ENCODE measurements at regions not wholly inside any gene's neighbourhood (a gene's known extent, or its start where the extent isn't known, plus 50 kb on each side); places are given as distances from the start of the nearest gene placed in this dataset.

DNA sequence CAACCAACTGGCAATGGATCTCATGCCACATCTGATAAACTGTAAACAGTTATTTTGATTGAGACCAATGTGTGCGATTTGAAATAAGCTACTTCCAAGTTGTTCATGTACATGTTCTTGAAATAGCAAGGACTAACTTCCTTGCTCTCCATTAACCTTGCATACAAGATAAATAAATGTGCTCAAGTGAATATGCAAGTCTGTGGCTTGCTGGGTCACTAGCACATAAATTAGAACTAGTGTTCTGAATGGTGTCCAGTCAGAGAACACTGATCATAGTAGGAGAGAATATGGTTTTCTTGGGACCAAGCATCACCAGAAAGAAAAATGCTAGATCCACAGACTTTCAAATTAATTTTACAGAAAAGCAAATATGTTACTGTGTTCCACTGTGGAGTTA, 640.0 kb upstream of the CCDC54 start:
- no peak for DNase-seq

DNA sequence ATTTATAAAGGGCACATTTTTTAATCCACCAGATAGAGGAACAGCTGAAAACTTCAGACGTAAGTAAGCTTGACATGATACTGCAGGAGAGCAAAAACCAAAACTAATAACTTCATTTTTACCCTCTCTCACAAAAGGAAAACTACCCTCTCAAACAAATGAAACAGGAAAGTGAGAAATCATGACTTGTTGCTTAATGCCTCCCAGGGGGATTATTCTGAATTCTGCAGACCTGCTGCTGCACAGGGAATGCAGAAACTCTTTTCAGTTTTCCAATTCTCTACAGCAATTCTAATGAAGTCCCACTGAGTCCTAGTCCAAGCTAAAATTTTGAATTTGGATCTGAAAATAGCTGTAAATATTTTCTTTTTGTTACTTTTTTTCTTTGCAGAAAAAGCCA, 637.1 kb upstream of the CCDC54 start:
- DNase-seq: no peak

DNA sequence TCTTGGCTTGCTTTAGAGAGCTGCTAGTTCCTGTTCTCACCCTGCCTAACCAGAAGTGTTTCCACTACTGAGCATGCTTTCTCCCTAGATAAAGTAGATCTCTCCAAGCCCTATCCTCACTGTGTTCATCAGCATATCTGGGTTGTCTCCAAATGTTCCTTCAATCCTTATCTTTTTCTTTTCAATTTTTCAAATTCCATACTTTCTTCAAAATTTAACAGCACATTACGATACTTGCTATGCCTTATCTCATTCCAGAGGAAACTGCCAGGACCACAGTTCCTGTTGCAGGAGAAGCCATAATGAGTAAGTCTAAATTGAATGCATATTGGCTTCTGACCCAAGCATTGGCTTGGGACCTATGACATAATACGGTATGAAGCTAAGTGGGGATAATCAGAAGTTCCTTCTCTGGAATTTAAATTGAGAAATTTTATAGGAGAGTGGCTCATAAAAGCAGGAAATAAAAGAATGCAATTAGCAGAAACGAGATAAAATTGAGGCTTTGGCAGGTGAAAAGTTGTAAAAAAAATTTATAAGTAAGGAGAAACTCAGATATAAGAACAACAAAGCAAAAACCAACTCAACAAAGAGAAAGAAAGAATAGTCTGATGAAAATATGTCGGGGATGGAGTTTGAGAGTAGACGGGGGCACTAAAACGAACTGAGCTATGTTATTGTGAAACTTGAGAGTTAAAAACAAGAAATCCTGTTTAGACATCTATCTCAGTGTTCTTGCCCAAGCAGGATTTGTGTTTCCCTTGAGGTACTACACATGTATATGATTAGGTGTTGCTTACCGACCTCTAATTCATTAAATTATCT, 631.7 kb upstream of the CCDC54 start:
- no peak for DNase-seq

DNA sequence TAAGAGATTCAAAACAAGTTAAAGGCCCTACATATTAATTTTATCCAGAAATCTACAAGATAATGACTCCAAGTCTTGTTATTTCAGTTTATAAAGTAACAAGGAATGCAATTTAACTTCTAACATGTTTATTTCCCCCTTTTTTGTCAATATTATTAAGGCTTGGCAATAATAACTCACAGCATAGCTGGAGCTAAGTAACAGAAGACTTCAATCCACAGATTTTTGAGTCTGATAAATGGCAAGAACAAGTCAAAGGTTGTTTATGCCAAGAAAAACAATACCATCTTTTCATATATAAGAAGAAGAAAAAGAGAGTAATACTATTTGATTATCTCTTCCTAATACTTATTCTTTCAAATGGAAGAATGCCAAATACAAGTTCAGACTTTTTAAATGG, 631.0 kb upstream of the CCDC54 start:
- no peak for DNase-seq

DNA sequence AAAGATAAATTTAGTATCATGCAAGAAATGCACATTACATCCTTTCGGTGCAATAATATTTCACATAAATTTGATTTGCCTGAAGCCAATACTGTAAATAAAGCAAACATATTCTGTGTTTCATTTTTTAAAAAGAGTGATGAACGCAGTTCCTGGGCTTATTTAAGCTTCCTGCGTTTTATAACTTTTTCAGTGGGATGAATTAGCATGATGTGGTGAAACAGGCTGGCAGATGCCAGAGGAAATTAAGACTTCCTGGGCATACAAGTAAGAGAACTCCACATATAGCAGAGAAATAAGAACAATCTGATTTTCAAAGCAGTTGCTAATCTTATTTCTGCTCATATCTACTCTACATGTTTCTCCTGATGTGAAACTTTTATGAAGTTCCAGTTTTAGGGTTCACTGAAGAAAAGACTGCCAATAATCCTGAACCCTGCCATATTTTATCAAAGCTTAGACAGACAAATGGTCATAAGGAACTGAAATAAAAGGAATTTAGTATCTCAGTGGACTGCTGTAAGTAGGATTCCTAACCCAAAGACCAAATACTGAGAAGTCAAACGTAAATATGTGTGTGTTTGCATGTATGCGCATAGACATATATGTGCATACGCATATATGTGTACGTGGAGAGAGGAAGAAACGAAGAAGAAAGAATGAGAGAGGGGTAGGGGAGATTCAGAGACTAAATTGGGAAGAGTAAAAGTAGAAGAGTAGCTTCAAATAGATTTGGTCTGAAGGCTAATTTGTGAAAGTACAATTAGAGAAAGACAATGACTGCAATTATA, 628.6 kb upstream of the CCDC54 start:
- no peak for DNase-seq

DNA sequence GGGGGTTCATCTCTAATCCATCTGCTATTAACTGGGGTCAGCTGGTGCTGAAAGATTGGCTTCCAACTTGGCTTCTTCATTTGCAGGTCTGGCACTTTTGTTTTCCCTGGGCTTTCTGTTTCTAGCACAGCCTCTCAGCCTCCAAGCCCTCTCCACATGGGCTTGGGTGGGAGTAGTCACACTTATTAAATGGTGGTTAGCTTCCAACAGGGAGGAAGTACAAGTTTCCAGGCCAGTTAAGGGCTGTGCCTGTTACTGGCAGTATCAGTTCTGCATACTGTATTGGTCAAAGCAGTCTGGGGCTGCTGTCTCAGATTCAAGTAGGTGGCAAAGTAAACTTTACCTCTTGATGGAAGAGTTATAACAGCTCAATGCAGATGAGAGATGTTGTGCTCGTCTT, 627.1 kb upstream of the CCDC54 start:
- no peak for DNase-seq

DNA sequence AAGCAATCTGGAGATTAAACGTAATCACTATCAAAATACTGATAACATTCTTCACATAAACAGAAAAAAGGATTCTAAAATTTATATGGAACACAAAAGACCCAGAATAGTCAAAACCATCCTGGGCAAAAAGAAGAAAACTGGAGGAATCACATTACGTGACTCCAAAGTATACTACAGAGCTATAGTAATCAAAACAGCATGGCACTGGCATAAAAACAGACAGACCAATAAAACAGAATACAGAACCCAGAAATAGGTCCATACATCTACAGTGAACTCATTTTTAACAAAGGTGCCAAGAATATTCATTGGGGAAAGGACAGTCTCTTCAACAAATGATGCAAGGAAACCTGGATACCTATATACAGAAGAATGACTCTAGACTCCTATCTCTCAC, 621.9 kb upstream of the CCDC54 start:
- no peak for DNase-seq

DNA sequence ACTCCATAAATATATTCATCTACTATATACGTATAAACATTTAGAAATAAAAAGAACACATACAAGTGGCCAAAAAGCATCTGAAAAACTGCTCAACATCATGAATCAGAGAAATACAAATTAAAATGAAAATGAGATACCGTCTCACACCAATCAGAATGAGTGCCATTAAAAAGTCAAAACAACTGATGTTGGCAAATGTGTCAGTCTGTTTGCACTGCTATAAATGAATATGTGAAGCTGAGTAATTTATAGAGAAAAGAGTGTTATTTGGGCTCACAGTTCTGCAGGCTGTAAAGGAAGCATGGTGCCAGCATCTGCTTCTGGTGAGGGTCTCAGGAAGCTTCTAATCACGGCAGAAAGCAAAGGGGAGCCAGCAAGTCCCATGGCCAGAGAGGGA, 620.3 kb upstream of the CCDC54 start:
- DNase-seq: no peak

DNA sequence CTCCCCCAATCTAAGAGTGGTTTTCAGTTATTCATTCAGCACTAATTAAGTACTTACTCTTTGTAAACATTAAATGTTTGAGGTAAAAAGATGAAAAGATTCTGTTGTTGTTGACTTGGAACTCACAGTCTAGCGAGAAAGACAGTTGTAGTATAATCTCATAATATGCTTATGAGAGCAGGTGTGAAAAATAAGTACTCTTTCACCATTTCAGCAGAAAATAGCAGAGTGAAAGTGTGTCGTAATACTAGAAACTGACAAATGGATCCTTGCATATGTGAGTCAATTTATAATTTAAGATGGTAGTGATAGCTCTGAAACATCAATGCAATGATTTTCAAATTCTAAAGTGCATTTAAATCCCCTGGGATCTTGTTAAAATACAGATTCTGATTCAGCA, 618.8 kb upstream of the CCDC54 start:
- no peak for DNase-seq

DNA sequence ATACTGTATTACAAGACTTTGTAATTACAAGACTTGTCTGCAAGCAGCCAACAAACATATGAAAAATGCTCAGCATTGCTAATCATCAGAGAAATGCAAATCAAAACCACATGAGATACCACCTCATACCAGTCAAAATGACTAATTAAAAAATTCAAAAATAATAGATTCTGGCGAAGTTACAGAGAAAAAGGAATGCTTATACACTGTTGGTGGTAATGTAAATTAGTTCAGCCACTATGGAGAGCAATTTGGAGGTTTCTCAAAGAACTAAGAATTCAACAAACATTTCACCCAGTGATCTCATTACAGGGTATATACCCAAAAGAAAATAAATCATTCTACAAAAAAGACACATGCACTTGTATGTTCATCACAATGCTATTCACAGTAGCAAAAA, 617.5 kb upstream of the CCDC54 start:
- no peak for DNase-seq

DNA sequence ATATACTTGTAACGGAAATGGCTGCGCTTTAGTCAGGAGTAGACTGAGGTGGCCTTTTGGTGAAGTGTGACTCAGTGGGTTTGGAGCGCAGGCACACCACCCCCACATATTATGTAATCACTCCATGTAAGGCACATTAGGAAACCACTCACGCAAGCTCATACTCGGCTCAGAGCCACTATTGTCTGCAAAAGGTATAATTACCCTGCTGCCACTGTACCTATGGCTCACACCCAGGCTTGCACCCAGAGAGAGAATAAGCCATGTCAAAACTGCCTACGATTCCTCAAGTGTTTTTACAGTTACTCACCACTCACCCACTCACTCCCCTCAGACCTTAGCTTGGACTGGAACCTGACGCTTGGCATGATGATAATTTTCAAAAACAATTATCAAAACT, 611.9 kb upstream of the CCDC54 start:
- no peak for DNase-seq

DNA sequence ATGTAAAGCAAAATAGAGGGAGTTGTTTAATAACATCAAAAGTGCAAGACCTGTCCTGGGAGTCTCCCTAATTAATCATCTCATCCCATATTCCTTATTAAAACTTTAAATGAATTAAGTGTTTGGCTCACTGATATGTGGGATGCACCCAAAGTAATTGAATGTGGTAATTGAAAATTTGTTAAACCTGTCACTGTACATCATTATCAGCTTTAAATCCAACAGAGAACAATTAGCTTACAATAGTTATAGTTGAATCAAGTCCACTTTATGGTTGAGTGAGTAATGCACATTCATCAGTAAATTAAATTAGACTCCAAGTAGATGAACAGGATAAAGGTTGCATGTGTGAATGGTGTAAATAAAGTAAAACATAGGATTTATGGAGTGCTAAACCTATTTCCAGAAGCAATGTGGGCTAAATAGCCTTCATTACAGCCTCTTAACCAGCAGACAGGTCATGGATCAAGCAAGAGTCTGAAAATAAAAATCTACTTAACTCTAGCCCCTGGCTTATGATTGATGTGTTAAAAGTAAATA, 608.2 kb upstream of the CCDC54 start:
- no peak for DNase-seq

DNA sequence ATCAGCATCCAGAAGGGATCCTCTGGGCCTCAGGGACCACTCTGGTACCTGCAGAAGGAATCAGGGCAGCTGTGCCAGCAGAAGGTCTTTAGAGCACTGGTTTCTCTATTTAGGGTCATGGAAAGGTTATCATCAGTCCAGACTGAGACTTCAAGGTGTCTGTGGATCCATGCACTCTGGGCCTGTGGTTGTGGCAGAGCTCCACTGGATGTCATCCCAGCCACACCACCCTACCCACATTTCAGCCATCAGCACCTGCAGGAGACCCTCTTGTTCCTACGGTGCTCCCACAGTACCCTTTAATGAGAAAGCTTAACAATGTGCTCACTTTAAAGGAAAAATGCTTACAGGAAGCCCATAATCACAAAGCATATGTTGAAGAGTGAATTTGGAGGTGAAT, 603.4 kb upstream of the CCDC54 start:
- no peak for DNase-seq

DNA sequence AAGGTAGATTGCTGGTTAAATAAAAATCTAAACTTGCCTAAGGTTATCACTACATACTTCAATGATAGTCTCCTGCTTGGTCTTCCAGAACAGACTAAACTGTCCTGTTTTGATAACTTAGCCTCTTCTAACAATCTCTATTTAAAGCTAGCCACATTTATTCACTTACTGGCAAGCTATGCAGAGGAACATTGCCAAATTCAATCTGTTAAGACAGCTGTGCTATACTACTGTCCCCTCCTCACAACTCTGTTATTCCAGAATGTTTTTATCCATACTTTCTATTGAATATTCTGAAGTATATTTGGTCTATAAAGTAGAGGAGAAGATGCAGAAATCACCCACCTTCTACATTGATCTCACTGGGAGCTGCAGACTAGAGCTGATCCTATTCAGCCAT, 594.0 kb upstream of the CCDC54 start:
- no peak for DNase-seq

DNA sequence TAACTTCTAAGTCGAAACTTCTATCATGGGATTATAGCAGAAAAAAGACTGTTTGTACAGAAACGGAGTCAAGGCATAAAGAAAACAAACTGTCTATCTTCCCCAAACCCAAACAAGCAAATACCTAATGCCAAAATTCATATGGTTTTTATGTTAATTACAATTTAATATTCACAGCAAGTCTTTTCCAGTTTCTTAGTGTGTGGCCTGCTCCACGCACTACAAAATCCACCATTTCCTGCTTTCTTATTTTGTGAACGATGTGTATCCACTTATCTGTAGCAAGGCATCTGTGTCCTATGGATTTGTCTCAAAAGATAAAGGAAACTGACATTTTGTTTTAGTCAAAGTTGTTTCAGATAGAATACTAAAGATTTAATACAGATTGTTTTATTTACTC, 588.0 kb upstream of the CCDC54 start:
- no peak for DNase-seq

DNA sequence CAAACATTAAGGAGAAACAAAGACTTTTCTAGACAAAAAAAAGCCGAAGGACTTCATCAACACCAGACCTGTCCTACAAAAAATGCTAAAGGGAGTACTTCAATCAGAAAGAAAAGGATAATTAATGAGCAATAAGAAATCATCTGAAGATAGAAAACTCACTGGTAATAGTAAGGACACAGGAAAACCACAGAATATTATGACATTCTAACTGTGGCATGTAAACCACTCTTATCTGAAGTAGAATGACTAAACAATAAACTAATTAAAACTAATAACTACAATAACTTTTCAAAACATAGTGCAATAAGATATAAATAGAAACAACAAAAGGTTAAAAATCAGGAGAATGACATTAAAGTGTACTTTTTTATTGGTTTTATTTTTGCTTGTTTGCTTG, 584.5 kb upstream of the CCDC54 start:
- DNase-seq: no peak

DNA sequence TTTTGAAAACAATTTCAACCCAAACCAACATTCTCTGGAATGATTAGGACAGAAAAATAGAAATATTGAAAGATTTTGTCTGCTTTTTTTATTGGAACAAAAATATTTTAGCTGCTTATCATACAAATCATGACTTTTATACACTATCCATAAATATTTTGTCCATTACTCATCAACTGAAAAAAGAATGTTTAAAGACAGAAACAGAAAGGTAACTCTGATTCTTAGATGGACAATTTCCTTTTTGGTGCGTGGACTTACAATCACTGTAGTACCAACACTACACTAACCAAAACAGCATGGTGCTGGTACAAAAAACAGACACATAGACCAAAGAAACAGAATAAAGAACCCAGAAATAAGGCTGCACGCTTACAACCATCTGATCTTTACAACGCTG, 582.8 kb upstream of the CCDC54 start:
- DNase-seq: no peak

DNA sequence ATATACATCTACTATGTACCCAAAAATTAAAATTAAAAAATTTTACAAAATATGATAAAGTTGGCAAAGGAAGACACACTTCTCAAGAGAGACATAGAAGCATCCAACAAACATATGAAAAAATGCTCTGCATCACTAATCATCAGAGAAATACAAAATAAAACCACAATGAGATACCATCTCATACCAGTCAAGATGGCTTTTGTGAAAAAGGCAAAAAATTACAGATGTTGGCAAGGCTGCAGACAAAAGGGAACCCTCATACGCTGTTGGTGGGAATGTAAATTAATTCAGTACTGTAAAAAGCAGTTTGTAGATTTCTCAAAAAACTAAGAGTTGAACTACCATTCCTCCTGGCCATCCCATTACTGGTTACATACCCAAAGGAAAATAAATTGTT, 581.7 kb upstream of the CCDC54 start:
- no peak for DNase-seq

DNA sequence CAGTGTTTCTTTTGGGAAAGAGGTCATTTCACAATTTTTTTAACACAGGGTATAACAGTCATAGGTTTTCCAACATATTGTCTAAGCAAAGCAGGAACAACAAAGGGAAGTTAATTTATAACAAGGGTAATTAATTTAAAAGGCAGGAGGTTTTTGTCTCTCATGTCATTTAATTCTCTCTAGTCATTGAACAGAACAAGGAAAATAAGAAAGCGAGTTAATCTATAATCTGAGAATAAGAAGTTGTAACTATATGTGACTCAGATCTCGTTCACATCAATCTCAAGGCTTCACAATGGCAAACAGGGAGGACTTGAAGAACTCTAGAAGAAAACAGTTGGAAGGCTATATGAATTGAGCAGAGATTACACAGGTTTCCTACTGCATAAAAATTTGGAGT, 579.8 kb upstream of the CCDC54 start:
- no peak for DNase-seq

DNA sequence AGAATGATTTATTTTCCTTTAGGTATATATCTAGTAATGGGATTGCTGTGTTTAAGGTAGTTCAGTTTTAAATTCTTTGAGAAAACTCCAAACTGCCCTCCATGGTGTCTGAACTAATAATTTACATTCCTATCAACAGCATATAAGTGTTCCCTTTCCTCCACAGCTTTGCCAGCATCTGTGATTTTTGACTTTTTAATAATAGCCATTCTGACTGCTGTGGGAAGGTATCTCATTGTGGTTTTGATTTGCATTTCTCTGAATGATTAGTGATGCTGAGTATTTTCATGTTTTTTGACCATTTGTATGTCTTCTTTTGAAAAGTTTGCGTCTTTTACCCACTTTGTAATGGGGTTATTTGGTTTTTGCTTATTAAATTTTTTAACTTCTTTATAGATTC, 571.6 kb upstream of the CCDC54 start:
- DNase-seq: no peak

DNA sequence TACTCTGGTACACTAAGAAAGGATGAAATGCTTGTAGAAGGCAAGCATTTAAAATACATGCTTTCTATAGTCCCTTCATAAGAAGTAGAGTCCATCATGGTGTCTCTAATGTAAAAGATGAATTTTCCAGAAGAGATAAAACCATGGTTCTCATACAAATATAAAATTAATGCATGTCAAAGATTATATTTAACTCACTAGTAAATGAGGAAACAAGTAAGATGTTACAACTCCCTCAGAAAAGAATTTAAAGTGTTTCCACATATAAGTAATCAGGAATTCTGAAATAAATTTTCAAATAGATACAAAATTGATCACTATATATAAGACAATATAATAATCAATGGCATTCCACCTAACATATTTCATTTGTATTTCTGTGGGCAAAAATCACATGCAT, 570.3 kb upstream of the CCDC54 start:
- DNase-seq: no peak

DNA sequence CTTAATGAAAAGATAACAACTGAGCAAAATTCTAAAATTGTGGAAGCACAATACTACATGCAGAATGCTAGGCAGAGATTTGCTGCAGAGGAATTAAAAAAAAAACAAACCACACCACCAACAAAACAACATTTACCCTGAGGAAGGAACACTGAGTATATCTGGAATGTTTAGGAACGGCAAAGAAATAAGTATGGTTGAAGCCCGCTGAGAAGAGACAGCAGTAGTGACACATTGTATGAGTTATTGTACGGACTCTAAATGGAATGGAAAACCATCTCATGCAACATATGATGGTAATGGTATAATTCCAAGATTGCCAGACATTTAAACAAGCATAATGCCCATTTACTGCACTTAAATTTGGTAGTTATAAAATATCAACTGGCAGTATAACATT, 568.2 kb upstream of the CCDC54 start:
- DNase-seq: no peak

Data from amygdala (tissue), 56 donors.